Gastroesophageal sphincter (tissue), 3 donors: ENCODE measurements at regions not wholly inside any gene's neighbourhood (a gene's known extent, or its start where the extent isn't known, plus 50 kb on each side); places are given as distances from the start of the nearest gene placed in this dataset.

Experiments used
- CTCF ChIP-seq, 4 experiments: fragments of 200-600 bp in 2 of 4; fragments of 450-650 bp in 2 of 4; sonication (generic) in 1 of 4; IDR thresholded peaks; one replicate each; pipeline ENCODE4 v1.5.1; 2017 to 2019; ENCODE audit warnings: antibody characterized with exemption in 4 of 4, mild to moderate bottlenecking in 2 of 4, moderate library complexity in 2 of 4
- POLR2A ChIP-seq, 2 donors: fragments of 450-650 bp; IDR thresholded peaks; one replicate each; pipeline ENCODE4 v1.6.1; 2017; ENCODE audit warnings: antibody characterized with exemption in 2 of 2, mild to moderate bottlenecking in 2 of 2, moderate library complexity in 1 of 2

- TF ChIP-seq POLR2A (IDR thresholded peaks at IDR 0.05) = no peak
- TF ChIP-seq CTCF (IDR thresholded peaks at IDR 0.05) = no peak
Measured at GRCh38 chr15:70461992-70462391, 301.4 kb downstream of the UACA start.
